ENCODE measurements at regions not wholly inside any gene's neighbourhood (a gene's known extent, or its start where the extent isn't known, plus 50 kb on each side); places are given as distances from the start of the nearest gene placed in this dataset.

DNA sequence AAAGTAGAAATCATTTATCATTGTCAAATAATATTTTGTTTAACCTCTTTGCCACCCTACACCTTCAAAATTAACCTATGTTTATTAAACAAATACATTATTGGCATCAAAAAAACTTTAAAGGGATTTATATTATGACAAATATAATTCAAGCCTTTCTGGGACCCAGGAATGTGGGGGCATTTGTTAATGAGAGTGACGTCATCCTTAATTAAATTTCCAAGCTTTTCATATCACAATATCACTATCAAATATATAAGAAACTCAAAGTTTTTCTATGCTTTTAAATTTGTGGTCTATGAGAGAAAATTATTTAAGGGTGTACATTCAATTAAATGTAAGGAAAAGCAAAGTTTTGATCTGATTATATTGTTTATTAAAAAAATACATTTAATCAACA is 307.4 kb upstream of the POU3F3 start (continued):
- TF ChIP-seq, protein P1, sequence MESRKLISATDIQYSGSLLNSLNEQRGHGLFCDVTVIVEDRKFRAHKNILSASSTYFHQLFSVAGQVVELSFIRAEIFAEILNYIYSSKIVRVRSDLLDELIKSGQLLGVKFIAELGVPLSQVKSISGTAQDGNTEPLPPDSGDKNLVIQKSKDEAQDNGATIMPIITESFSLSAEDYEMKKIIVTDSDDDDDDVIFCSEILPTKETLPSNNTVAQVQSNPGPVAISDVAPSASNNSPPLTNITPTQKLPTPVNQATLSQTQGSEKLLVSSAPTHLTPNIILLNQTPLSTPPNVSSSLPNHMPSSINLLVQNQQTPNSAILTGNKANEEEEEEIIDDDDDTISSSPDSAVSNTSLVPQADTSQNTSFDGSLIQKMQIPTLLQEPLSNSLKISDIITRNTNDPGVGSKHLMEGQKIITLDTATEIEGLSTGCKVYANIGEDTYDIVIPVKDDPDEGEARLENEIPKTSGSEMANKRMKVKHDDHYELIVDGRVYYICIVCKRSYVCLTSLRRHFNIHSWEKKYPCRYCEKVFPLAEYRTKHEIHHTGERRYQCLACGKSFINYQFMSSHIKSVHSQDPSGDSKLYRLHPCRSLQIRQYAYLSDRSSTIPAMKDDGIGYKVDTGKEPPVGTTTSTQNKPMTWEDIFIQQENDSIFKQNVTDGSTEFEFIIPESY (IDR thresholded peaks at IDR 0.05; ENCODE audit: borderline replicate concordance, low read depth) = no peak
- TF ChIP-seq JUND (IDR thresholded peaks at IDR 0.05) (no peak), EZH2phosphoT487 (IDR thresholded peaks at IDR 0.05; ENCODE audit: borderline replicate concordance, low read depth) (no peak), TEAD4 (IDR thresholded peaks at IDR 0.05; ENCODE audit: borderline replicate concordance, insufficient read depth) (no peak)

DNA sequence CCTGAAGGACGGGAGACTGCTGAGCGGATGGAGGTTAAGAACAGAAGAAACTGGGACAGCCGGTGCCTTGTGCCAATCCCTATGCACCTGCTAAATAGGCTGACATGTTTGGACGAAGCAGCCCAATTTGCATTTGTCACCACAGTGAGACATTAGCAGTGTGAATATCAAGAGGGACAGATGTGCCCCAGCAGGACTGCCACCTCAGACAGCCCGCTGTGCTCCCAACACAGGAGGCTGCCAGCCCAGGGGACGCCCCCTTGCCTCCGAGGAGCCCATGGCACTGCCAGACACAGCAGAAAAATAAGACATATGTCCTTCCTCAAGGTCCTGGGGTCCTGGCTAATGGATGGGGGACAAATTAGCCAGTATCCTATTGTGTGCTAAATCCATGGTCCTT is 306.7 kb upstream of the POU3F3 start:
- H3K4me3 ChIP-seq (ENCODE audit: low read depth in 2 of 2, low read length in 1 of 2) = no peak overlapping the region
- no peak for DNase-seq
- no peaks in the 10 kb centered on the region for H3K9me3 ChIP-seq
- H2AFZ ChIP-seq (ENCODE audit: low read depth) = no peak overlapping the region
- TF ChIP-seq TEAD4 (IDR thresholded peaks at IDR 0.05; ENCODE audit: borderline replicate concordance, insufficient read depth) (no peak), YY1 (IDR thresholded peaks at IDR 0.05; ENCODE audit: low read depth) (no peak)
- no peak overlapping the region for H3K9ac ChIP-seq
- H3K9me2 ChIP-seq = no peaks in the 10 kb centered on the region
- H3K27ac ChIP-seq (ENCODE audit: low read depth in 2 of 2, low read length in 1 of 2) = no peak overlapping the region
- ChIA-PET POLR2A (no interaction called here), CTCF (no interaction called here)
- no peaks in the 10 kb centered on the region for H3K79me2 ChIP-seq (ENCODE audit: insufficient read depth)
- no peaks in the 10 kb centered on the region for H3K36me3 ChIP-seq (replicated peaks in 1 of 2; ENCODE audit: control insufficient read depth in 1 of 2, insufficient read depth in 2 of 2, low read length in 1 of 2)
- no peaks in the 10 kb centered on the region for H4K20me1 ChIP-seq (ENCODE audit: insufficient read depth)
- H3K27me3 ChIP-seq (ENCODE audit: insufficient read depth) = no peaks in the 10 kb centered on the region
- WGBS (ENCODE audit: low lambda C conversion rate) = 24% methylated on average over 4 of the region's 7 CpGs
- H3F3A ChIP-seq (replicated peaks; ENCODE audit: insufficient read depth) = no peaks in the 10 kb centered on the region
- H3K4me1 ChIP-seq (ENCODE audit: control insufficient read depth in 1 of 2, insufficient read depth in 2 of 2, low read depth in 1 of 2, low read length in 1 of 2) = no peaks in the 10 kb centered on the region
- H3K4me2 ChIP-seq = no peak overlapping the region

DNA sequence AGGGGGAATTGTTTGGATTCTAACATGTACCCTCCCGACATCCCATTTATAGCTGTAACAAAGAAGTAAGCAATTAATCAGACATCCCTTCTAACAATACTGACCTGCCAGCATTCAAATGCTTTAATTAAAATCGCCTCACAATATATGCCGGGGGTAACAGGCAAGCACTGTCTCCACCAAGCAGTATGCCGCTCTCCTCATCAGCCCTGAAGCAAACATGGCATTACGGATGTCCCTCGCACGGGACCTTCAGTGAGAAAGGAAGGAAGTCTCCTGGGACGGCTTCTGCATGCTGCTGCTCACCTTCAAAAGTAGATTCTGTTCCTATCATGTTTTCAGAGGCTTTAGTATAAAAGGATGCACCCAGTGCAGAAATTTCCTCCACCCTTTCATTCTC is 292.7 kb upstream of the POU3F3 start:
- Histone ChIP-seq H3K9me2 (no peaks in the 10 kb centered on the region), H3K36me3 (replicated peaks in 1 of 2; ENCODE audit: control insufficient read depth in 1 of 2, insufficient read depth in 2 of 2, low read length in 1 of 2) (no peaks in the 10 kb centered on the region), H4K20me1 (ENCODE audit: insufficient read depth) (no peaks in the 10 kb centered on the region), H3K27me3 (ENCODE audit: insufficient read depth) (no peaks in the 10 kb centered on the region), H3K4me1 (ENCODE audit: control insufficient read depth in 1 of 2, insufficient read depth in 2 of 2, low read depth in 1 of 2, low read length in 1 of 2) (no peaks in the 10 kb centered on the region), H3K27ac (ENCODE audit: low read depth in 2 of 2, low read length in 1 of 2) (no peak overlapping the region), H3F3A (replicated peaks; ENCODE audit: insufficient read depth) (no peaks in the 10 kb centered on the region), H2AFZ (ENCODE audit: low read depth) (no peak overlapping the region), H3K79me2 (ENCODE audit: insufficient read depth) (no peaks in the 10 kb centered on the region), H3K9ac (no peak overlapping the region), H3K4me3 (ENCODE audit: low read depth in 2 of 2, low read length in 1 of 2) (no peak overlapping the region), H3K9me3 (no peaks in the 10 kb centered on the region), H3K4me2 (no peak overlapping the region)
- ChIA-PET POLR2A (no interaction called here), CTCF (no interaction called here)
- TF ChIP-seq GATA2 (CRISPR knock-in tag; IDR thresholded peaks at IDR 0.05) (no peak), EZH2phosphoT487 (IDR thresholded peaks at IDR 0.05; ENCODE audit: borderline replicate concordance, low read depth) (no peak), RCOR1 (IDR thresholded peaks at IDR 0.05; ENCODE audit: low read length) (no peak), YY1 (IDR thresholded peaks at IDR 0.05; ENCODE audit: low read depth) (no peak), TAF1 (IDR thresholded peaks at IDR 0.05; ENCODE audit: borderline replicate concordance, low read depth, low read length) (no peak), RXRA (IDR thresholded peaks at IDR 0.05; ENCODE audit: borderline replicate concordance, low read depth) (no peak), CHD2 (IDR thresholded peaks at IDR 0.05; ENCODE audit: low read length, partially characterized antibody) (no peak), ELF1 (IDR thresholded peaks at IDR 0.05) (no peak), POLR2AphosphoS5 (IDR thresholded peaks at IDR 0.05; ENCODE audit: low read depth, low read length) (no peak), TCF12 (IDR thresholded peaks at IDR 0.05) (no peak)
- TF ChIP-seq, protein P2, sequence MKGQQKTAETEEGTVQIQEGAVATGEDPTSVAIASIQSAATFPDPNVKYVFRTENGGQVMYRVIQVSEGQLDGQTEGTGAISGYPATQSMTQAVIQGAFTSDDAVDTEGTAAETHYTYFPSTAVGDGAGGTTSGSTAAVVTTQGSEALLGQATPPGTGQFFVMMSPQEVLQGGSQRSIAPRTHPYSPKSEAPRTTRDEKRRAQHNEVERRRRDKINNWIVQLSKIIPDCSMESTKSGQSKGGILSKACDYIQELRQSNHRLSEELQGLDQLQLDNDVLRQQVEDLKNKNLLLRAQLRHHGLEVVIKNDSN (IDR thresholded peaks at IDR 0.05; ENCODE audit: borderline replicate concordance, low read depth) = no peak
- TF ChIP-seq, protein P3, sequence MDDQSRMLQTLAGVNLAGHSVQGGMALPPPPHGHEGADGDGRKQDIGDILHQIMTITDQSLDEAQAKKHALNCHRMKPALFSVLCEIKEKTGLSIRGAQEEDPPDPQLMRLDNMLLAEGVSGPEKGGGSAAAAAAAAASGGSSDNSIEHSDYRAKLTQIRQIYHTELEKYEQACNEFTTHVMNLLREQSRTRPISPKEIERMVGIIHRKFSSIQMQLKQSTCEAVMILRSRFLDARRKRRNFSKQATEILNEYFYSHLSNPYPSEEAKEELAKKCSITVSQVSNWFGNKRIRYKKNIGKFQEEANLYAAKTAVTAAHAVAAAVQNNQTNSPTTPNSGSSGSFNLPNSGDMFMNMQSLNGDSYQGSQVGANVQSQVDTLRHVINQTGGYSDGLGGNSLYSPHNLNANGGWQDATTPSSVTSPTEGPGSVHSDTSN (IDR thresholded peaks at IDR 0.05) = no peak
- TF ChIP-seq, protein P4, sequence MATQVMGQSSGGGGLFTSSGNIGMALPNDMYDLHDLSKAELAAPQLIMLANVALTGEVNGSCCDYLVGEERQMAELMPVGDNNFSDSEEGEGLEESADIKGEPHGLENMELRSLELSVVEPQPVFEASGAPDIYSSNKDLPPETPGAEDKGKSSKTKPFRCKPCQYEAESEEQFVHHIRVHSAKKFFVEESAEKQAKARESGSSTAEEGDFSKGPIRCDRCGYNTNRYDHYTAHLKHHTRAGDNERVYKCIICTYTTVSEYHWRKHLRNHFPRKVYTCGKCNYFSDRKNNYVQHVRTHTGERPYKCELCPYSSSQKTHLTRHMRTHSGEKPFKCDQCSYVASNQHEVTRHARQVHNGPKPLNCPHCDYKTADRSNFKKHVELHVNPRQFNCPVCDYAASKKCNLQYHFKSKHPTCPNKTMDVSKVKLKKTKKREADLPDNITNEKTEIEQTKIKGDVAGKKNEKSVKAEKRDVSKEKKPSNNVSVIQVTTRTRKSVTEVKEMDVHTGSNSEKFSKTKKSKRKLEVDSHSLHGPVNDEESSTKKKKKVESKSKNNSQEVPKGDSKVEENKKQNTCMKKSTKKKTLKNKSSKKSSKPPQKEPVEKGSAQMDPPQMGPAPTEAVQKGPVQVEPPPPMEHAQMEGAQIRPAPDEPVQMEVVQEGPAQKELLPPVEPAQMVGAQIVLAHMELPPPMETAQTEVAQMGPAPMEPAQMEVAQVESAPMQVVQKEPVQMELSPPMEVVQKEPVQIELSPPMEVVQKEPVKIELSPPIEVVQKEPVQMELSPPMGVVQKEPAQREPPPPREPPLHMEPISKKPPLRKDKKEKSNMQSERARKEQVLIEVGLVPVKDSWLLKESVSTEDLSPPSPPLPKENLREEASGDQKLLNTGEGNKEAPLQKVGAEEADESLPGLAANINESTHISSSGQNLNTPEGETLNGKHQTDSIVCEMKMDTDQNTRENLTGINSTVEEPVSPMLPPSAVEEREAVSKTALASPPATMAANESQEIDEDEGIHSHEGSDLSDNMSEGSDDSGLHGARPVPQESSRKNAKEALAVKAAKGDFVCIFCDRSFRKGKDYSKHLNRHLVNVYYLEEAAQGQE (IDR thresholded peaks at IDR 0.05; ENCODE audit: low read depth, low read length) = no peak
- 16% methylated on average over 8 of the region's 8 CpGs for WGBS (ENCODE audit: low lambda C conversion rate)
- DNase-seq = no peak
